HG02678 (cell line): ENCODE measurements at regions not wholly inside any gene's neighbourhood (a gene's known extent, or its start where the extent isn't known, plus 50 kb on each side); places are given as distances from the start of the nearest gene placed in this dataset.

Experiments
- ATAC-seq: cut with Tn5 transposase; IDR thresholded peaks from one replicate; pipeline ENCODE4 v1.9.1; 2021; ENCODE audit warnings: mild to moderate bottlenecking, moderate library complexity; ENCODE audit not compliant: unreplicated experiment

DNA sequence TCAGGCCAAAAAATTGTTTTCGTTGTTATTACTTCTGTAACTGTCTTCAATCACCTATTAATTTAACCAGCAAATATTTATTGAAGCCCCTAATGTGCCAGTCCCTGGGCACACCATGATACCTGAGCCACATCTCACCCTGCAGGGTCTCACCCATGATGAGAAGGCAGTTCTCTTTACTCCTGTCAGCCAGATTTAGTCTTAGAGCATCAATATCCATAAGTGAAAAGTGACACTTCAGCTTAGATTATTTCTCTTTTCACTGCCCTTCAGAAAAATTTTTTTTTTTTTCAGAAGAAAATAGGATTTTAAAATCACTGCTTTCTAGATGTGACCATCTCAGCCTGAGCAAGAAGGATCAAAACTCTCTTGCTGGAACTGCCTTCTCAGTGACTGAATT is 258.6 kb upstream of the NFE2L3 start:
- ATAC-seq: no peak

GRCh38 chr7:25894002-25894901 is 257.7 kb upstream of the NFE2L3 start:
- peak; percentile 58 for ATAC-seq

GRCh38 chr7:25894902-25895791 is 256.9 kb upstream of the NFE2L3 start:
- peak; percentile 67 for ATAC-seq

- peak; percentile 3 for ATAC-seq
Observed at GRCh38 chr7:25895792-25896171, 256.2 kb upstream of the NFE2L3 start.

DNA sequence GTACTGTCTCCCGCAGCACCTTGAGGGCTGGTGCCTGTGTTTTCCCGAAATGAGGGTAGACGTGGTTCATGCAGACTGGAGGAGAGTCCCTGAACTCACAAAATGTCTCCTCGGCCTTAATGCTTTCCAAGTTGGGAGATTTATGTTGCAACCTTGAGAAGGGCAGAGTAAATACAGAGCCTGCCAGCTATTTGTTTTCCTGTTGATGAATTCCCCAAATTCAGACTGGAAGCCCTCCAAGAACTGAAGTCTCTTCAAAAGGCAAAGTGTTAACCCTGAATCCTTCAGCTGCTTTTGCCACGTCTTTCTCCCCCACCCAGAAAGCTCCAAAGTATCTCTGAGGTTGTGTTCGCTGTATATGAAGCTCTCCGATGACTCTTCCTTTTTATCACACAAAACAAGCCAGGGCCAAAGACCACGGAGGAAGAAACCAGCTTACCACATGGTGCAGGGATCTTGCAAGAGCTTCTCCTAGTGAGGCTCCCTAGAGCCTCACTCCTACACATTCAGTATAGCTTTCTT is 254.7 kb upstream of the NFE2L3 start:
- ATAC-seq: no peak

GRCh38 chr7:25900245-25900644 is 251.8 kb upstream of the NFE2L3 start:
- ATAC-seq: no peak

- no peak for ATAC-seq
Observed at GRCh38 chr7:25900877-25901276, 251.1 kb upstream of the NFE2L3 start.

DNA sequence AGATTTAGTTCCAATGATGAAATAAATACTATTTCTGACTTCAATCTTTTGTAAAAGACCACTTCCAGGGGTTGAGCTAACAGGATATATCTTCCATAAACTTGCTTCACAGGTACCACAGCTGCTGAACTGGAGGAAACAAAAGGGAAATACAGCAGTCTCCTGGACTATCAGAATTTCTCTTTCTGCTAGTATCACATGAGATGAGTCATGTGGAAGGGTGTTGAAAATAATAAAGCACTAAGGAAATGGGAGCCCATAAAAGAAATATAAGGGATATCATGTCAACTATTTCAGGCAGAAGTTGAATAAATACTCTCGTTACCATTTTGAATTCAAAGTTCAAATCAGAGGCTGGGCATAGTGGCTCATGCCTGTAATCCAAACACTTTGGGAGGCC is 250.3 kb upstream of the NFE2L3 start:
- ATAC-seq: no peak

- no peak for ATAC-seq
Observed at GRCh38 chr7:25906003-25906402, 246.0 kb upstream of the NFE2L3 start.

DNA sequence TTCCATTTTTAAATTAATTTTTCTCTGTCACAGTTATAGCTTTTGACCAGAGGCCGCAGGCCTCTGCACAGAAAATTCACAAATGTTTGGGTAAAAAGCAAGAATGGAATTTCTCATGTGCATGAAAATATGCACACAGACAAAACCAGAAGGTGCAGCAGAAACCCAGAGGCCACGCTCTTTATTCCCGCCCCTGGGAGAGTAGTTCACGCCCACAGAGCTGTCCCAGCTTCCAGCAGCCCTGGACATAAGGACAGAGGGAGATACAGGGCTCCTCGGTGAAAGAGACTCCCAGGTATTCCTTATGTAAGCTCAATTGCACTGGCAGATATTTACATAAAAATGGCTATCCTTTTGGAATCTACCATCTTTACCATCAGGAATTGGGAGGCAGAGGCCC is 245.2 kb upstream of the NFE2L3 start:
- no peak for ATAC-seq

DNA sequence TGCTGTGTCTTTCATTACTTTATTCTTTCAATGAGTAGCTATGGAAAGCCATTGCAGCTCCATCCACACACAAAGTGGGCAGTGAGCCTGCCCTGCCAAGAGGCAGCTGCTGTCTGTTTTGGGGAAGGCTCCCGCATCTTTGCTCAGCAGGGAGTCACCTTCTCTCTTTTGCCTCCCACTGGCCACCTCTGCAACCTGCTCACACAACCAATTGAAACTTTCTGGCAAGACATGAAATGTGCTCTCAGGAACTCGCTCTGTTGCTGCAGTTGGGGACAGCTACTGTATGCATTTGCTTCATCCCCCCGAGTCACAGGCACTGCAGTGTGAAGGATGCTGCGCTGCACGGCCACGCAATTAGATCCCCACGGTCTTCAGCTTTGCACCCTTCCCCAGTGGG is 244.8 kb upstream of the NFE2L3 start:
- ATAC-seq: no peak

DNA sequence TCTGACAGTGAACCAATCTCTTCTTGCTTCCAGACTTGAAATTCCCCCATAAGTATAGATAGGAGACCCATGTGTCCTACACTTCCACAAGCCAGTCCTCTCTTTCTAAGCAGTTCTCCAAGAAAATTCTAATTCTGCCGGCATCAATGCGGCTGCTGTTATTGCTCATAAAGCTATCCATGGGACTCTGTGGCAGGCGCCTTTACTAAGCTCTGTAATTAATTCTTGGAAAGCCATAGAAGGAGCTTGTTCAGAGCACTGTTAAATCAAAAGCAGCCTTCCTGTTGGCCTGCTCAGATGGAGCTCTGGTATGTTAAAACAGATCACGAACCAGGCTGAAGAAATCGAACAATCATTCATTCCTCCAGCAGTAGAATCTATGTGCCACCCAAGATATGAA is 244.3 kb upstream of the NFE2L3 start:
- ATAC-seq: no peak

DNA sequence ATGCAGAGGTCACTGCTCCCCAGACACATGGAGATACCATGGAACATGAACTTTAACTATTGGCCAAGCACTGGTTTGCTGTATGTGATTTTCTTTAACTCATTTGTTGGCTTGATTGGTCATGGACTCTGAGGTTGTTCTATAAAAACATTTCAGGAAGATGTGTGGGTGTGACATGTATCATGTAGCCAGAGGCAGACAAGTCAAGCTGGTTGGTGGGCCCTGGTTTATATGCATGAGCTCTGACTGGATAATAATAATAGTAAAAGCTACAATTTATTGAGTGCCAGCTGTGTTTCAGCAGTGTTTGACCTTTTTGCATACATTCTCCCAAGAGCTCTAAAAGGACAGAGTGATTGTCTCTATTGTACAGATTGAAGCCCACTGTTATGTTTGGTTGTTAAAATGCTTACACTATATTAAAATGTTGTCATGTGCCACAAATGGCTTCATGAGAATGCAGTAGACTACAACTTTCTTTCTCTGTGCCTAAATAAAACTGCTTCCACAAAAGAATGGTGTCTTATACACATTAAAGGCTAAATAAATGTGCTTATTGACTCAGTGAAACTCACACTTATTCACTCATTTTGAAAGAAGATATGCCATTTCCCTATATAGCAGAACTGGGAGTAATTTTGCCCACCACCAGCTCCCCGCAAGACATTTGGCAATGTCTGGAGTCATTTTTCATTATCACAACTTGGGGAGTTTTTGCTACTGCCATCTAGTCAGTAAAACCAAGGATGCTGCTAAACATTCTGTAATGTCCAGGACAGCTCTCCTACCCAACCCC is 243.6 kb upstream of the NFE2L3 start:
- no peak for ATAC-seq

DNA sequence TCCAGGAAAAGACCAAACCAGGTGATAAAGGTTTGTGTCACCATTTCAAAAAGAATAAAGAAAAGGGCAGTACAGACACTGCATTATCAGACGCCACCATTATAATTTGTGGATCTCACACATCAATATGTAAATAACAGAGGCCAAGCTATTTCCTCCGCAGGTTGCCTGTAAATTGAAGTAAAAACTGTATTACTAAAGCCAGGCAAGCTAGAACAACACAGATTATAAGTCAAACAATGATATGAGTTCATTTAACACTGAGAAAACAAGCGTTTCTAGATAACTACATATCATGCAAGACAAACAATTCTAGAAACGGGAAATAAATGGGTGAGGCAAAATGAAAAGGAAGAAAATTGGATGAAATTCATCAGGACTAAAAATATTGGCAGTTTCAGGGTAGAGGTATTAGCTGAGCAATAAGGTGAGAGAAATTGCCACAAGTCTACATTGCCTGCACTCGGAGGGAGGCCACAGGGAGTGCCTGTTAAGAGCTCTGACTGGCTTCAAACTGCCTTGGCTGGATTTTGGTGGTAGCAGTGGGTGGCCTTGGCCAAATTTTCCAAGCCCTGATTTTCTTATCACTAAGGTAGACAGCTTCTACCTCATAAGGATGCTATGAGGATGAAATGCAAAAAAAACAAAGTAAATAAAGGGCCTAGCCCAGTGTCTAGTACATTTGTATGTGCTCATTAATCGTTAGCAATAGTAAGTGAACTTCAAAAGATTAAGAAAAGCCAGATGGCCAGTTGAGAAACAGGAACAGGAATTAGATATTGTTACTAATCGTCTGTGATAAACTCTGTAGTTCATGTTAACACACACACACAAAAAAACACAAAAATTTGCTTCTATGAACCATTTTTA is 240.0 kb upstream of the NFE2L3 start:
- ATAC-seq: no peak

GRCh38 chr7:25913598-25914224 is 238.3 kb upstream of the NFE2L3 start:
- no peak for ATAC-seq

DNA sequence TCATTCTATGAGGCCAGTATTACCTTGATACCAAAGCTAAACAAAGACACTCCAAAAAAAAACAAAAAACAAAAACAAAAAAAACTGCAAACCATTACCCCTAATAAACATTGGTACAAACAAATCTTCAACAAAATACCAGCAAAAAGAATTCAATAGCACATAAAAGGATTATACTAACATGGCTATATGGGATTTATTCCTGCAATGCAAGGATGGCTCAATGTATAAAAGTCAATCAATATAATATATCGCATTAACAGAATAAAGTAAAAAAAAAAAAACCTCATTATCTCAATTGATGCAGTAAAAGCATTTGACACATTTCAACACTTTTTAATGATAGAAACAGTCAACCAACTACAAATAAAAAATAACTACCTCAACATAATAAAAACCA is 233.3 kb upstream of the NFE2L3 start:
- ATAC-seq: no peak

DNA sequence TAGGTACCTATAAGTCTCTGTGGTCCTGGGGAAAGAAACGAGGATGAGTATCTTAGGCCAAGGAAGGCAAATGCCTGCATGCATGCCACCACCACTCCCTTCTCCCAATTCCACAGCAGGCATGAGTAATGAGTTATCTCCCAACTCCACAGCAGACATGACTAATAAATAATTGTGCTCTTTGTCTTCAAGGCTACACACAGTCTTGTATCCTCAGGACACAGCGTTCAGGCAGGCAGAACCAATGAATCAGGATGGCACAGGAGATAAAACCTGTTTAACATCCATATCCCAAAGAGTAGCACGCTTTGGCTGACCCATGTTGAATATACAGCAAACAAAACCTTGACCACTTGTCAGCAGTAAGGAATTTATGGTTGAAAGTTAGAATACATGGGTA is 229.7 kb upstream of the NFE2L3 start:
- no peak for ATAC-seq

GRCh38 chr7:25923741-25924460 is 228.1 kb upstream of the NFE2L3 start:
- no peak for ATAC-seq

- no peak for ATAC-seq
Observed at GRCh38 chr7:25926009-25926408, 226.0 kb upstream of the NFE2L3 start.
